ENCODE measurements at regions not wholly inside any gene's neighbourhood (a gene's known extent, or its start where the extent isn't known, plus 50 kb on each side); places are given as distances from the start of the nearest gene placed in this dataset.

DNA sequence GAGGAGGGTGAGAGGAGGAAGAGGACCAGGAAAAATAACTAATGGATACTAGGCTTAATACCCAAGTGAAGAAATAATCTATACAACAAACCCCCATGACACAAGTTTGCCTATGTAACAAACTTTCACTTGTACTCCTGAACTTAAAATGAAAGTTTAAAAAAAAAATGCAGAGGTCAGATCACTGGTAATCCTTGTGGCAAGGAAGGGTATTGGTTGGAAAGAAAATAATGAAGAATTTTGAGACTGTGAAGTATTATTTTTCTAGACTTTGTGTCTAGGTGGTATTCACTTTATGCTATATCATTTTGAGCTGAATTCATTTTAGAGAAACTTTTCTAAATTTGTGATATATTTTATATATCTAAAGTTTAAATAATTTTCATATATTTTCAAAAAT lies 547.5 kb downstream of the MMUT start:
- no peak for TF ChIP-seq CTCF (conservative IDR thresholded peaks at IDR 0.05)
- no peak for TF ChIP-seq ZFX (IDR thresholded peaks at IDR 0.05)

Measured in C4-2B (cell line).